GM10266 (cell line): ENCODE measurements at regions not wholly inside any gene's neighbourhood (a gene's known extent, or its start where the extent isn't known, plus 50 kb on each side); places are given as distances from the start of the nearest gene placed in this dataset.

Experiments
- DNase-seq: peaks from one replicate; pipeline ENCODE4 v3.0.0; 2012; ENCODE audit errors: extremely low spot score
- TF ChIP-seq, protein P1 (sequence below): IDR thresholded peaks from 2 replicates; pipeline ENCODE4 v1.5.1; 2012; ENCODE audit warnings: mild to moderate bottlenecking, low read depth; ENCODE audit not compliant: control insufficient read depth, insufficient read depth; ENCODE audit errors: missing control alignments

DNA sequence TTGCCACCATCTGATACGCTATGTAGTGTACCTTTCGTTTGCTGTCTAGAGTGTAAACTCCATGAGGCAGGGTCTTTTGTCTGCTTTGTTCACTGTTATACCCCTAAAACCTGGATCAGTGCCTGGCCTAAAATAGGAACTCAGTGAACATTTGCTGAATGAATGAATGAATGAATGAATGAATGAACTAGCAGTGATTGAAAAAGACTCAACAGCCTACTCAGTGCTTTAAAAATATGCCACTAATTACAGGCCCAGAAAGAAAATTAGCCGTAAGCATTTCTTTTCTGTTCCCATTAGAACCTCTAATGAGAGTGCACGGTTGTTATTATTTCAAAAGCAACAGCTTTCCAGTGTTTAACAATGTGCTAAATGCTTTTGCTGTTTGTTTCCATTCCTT lies 69.3 kb upstream of the SYT6 start:
- no peak for DNase-seq
- TF ChIP-seq, protein P1, sequence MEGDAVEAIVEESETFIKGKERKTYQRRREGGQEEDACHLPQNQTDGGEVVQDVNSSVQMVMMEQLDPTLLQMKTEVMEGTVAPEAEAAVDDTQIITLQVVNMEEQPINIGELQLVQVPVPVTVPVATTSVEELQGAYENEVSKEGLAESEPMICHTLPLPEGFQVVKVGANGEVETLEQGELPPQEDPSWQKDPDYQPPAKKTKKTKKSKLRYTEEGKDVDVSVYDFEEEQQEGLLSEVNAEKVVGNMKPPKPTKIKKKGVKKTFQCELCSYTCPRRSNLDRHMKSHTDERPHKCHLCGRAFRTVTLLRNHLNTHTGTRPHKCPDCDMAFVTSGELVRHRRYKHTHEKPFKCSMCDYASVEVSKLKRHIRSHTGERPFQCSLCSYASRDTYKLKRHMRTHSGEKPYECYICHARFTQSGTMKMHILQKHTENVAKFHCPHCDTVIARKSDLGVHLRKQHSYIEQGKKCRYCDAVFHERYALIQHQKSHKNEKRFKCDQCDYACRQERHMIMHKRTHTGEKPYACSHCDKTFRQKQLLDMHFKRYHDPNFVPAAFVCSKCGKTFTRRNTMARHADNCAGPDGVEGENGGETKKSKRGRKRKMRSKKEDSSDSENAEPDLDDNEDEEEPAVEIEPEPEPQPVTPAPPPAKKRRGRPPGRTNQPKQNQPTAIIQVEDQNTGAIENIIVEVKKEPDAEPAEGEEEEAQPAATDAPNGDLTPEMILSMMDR: no peak

- TF ChIP-seq, protein P1: no peak
- DNase-seq: no peak
These were observed 65.7 kb upstream of the SYT6 start for GRCh38 chr1:114219172-114219868.

- DNase-seq: no peak
- TF ChIP-seq, protein P1: no peak
These were observed 64.9 kb upstream of the SYT6 start for GRCh38 chr1:114218361-114219171.

- DNase-seq: no peak
- TF ChIP-seq, protein P1: no peak
These were observed 62.9 kb upstream of the SYT6 start for GRCh38 chr1:114216431-114217173.

DNA sequence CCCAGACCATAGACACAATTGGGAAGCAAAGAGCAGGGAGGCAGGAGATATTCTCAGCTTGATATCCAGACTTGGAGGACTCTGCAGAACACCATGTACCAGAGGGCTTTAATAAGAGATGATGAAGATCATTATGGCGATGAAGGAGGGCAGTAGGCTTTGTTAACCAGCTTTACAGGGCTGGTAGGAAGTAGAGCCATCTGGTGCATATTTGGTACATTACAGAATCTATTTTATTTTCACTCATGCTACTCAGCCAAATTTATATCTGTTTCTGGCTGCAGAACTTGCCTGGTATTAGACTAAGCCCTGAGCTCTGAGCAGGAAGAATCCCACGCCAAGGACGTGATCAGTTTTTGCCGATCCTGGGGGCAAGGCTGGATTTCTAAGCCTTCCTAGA lies 61.8 kb upstream of the SYT6 start:
- no peak for DNase-seq
- TF ChIP-seq, protein P1: no peak

- TF ChIP-seq, protein P1: no peak
These were observed 60.3 kb upstream of the SYT6 start for GRCh38 chr1:114214016-114214415.

More at GRCh38 chr1:114214016-114214415, 60.3 kb upstream of the SYT6 start:
- DNase-seq: no peak
